ENCODE measurements at regions not wholly inside any gene's neighbourhood (a gene's known extent, or its start where the extent isn't known, plus 50 kb on each side); places are given as distances from the start of the nearest gene placed in this dataset.

- no peaks in the 10 kb centered on the region for H3K36me3 ChIP-seq (ENCODE audit: control insufficient read depth in 2 of 2, insufficient read depth in 1 of 2, low read length in 2 of 2)
- no peaks in the 10 kb centered on the region for H3K9me3 ChIP-seq (ENCODE audit: control insufficient read depth, insufficient read depth, low read depth, low read length)
- CTCF ChIA-PET: interaction anchor here (0.5 to 1.0 kb wide), 2 partner anchors 88 to 429 kb away, joined by 3 read pairs; no protein-coding TSS in a partner anchor
- POLR2A ChIA-PET: no interaction called here
- TF ChIP-seq ZBTB6 (tag by site-specific recombination; IDR thresholded peaks at IDR 0.05): no peak
- TF ChIP-seq BCL11B (tag by site-specific recombination; IDR thresholded peaks at IDR 0.05; ENCODE audit: low read depth): no peak
- no peak for TF ChIP-seq FEZF1 (tag by site-specific recombination; IDR thresholded peaks at IDR 0.05)
- no peak for TF ChIP-seq REPIN1 (tag by site-specific recombination; IDR thresholded peaks at IDR 0.05; ENCODE audit: low read depth)
- TF ChIP-seq ZFP69B (tag by site-specific recombination; IDR thresholded peaks at IDR 0.05): no peak
- TF ChIP-seq ZNF513 (tag by site-specific recombination; IDR thresholded peaks at IDR 0.05): no peak
- no peak for TF ChIP-seq ZNF670 (tag by site-specific recombination; IDR thresholded peaks at IDR 0.05; ENCODE audit: low read depth)
- no peak for TF ChIP-seq ZSCAN5A (tag by site-specific recombination; IDR thresholded peaks at IDR 0.05)
- TF ChIP-seq ZNF830 (tag by site-specific recombination; IDR thresholded peaks at IDR 0.05; ENCODE audit: low read depth): no peak
- TF ChIP-seq ZNF37A (tag by site-specific recombination; IDR thresholded peaks at IDR 0.05): no peak
- no peak for TF ChIP-seq HOXD13 (CRISPR knock-in tag; IDR thresholded peaks at IDR 0.05; ENCODE audit: borderline replicate concordance)
- no peak for TF ChIP-seq ZNF114 (tag by site-specific recombination; IDR thresholded peaks at IDR 0.05)
- TF ChIP-seq BCL6B (tag by site-specific recombination; IDR thresholded peaks at IDR 0.05): no peak
- TF ChIP-seq ZXDB (tag by site-specific recombination; IDR thresholded peaks at IDR 0.05): no peak
- no peak for TF ChIP-seq ZNF580 (tag by site-specific recombination; IDR thresholded peaks at IDR 0.05)
- TF ChIP-seq MZF1 (tag by site-specific recombination; IDR thresholded peaks at IDR 0.05; ENCODE audit: borderline replicate concordance): no peak
- no peaks in the 10 kb centered on the region for H3K4me1 ChIP-seq (ENCODE audit: control insufficient read depth, insufficient read depth, low read length)
- H3K4me3 ChIP-seq (ENCODE audit: low read depth, low read length): no peak overlapping the region
- H3K27ac ChIP-seq (ENCODE audit: extremely low read depth, low read depth, low read length): no peak overlapping the region
Measured at GRCh38 chr19:34575206-34575605, 93.6 kb downstream of the WTIP start.

- TF ChIP-seq RBAK (tag by site-specific recombination; IDR thresholded peaks at IDR 0.05) (no peak), SP2 (tag by site-specific recombination; IDR thresholded peaks at IDR 0.05) (peak; percentile 15), ZNF350 (tag by site-specific recombination; IDR thresholded peaks at IDR 0.05) (peak; percentile 59; the same call in 1 of the 2 replicates)
- H3K36me3 ChIP-seq (ENCODE audit: control insufficient read depth in 2 of 2, insufficient read depth in 1 of 2, low read length in 2 of 2): no peaks in the 10 kb centered on the region
- ChIA-PET CTCF (interaction anchor here (1.1 kb wide), 1 partner anchor 18 kb away, joined by 3 read pairs; no protein-coding TSS in a partner anchor), POLR2A (no interaction called here)
- H3K4me1 ChIP-seq (ENCODE audit: control insufficient read depth, insufficient read depth, low read length): no peaks in the 10 kb centered on the region
- H3K4me3 ChIP-seq (ENCODE audit: low read depth, low read length): no peak overlapping the region
- H3K9me3 ChIP-seq (ENCODE audit: control insufficient read depth, insufficient read depth, low read depth, low read length): no peaks in the 10 kb centered on the region
- no peak overlapping the region for H3K27ac ChIP-seq (ENCODE audit: extremely low read depth, low read depth, low read length)
Measured at GRCh38 chr19:34574704-34575103, 93.1 kb downstream of the WTIP start.
